SK-N-SH (cell line): ENCODE measurements at regions not wholly inside any gene's neighbourhood (a gene's known extent, or its start where the extent isn't known, plus 50 kb on each side); places are given as distances from the start of the nearest gene placed in this dataset.

Experiments
- CTCF ChIA-PET: fragments of 300-600, 350-600 bp; formaldehyde crosslinking; extraction: SDS; loops from one replicate; lab custom pipeline; 2021; lab: Yijun Ruan, JAX
- POLR2A ChIA-PET: fragments of 350-600 bp; sonication (Branson Sonifier 250); formaldehyde crosslinking; extraction: SDS; loops from one replicate; lab custom pipeline; 2020; ENCODE audit warnings: antibody characterized with exemption, inconsistent platforms; lab: Yijun Ruan, JAX
- DNase-seq: peaks from one replicate; pipeline ENCODE4 v3.0.0; 2012
- H2AFZ ChIP-seq: fragments of 200-600 bp; sonication (generic); 2 replicates; pipeline ENCODE4 v1.8.1; 2016; ENCODE audit warnings: antibody characterized with exemption, mild to moderate bottlenecking, low read depth
- H3F3A ChIP-seq: fragments of 200-600 bp; sonication (generic); replicated peaks from 2 replicates; pipeline ENCODE3; 2016; ENCODE audit warnings: antibody characterized with exemption, mild to moderate bottlenecking; ENCODE audit not compliant: insufficient read depth
- H3K27ac ChIP-seq, 2 experiments: fragments of 200-500 bp in 1 of 2; fragments of 200-600 bp in 1 of 2; sonication (Bioruptor generic) in 1 of 2; sonication (generic), shearing (Covaris generic) in 1 of 2; 2 replicates each; pipeline versions ENCODE4 v1.5.1 to v1.6.1; 2014 to 2016; ENCODE audit warnings: low read depth in 2 of 2, inconsistent platforms in 1 of 2, low read length in 1 of 2, mild to moderate bottlenecking in 1 of 2, mixed read lengths in 1 of 2
- H3K27me3 ChIP-seq: fragments of 200-600 bp; sonication (generic), shearing (Covaris generic); 2 replicates; pipeline ENCODE4 v1.6.1; 2016; ENCODE audit warnings: mixed run types; ENCODE audit not compliant: insufficient read depth
- H3K36me3 ChIP-seq, 2 experiments: fragments of 200-500 bp in 1 of 2; fragments of 200-600 bp in 1 of 2; sonication (Bioruptor generic) in 1 of 2; sonication (generic) in 1 of 2; replicated peaks in 1 of 2; 2 replicates each; pipeline versions ENCODE3 to v1.5.1; 2014 to 2016; ENCODE audit warnings: low read length in 1 of 2, mild to moderate bottlenecking in 1 of 2; ENCODE audit not compliant: insufficient read depth in 2 of 2, control insufficient read depth in 1 of 2
- H3K4me1 ChIP-seq, 2 experiments: fragments of 200-500 bp in 1 of 2; fragments of 200-600 bp in 1 of 2; sonication (Bioruptor generic) in 1 of 2; sonication (generic), shearing (Covaris generic) in 1 of 2; 2 replicates each; pipeline versions ENCODE4 v1.5.1 to v1.6.1; 2014 to 2016; ENCODE audit warnings: low read depth in 1 of 2, low read length in 1 of 2, mixed run types in 1 of 2; ENCODE audit not compliant: insufficient read depth in 2 of 2, control insufficient read depth in 1 of 2
- H3K4me2 ChIP-seq: fragments of 200-600 bp; sonication (generic), shearing (Covaris generic); 2 replicates; pipeline ENCODE4 v1.6.1; 2017; ENCODE audit warnings: mixed run types
- H3K4me3 ChIP-seq, 2 experiments: fragments of 200-500 bp in 1 of 2; fragments of 200-600 bp in 1 of 2; sonication (Bioruptor generic) in 1 of 2; sonication (generic), shearing (Covaris generic) in 1 of 2; 2 replicates each; pipeline versions ENCODE4 v1.5.1 to v1.8.1; 2014 to 2016; ENCODE audit warnings: low read depth in 2 of 2, inconsistent platforms in 1 of 2, low read length in 1 of 2, mild to moderate bottlenecking in 1 of 2, mixed read lengths in 1 of 2, moderate library complexity in 1 of 2
- H3K79me2 ChIP-seq: fragments of 200-600 bp; sonication (generic); 2 replicates; pipeline ENCODE4 v1.8.1; 2017; ENCODE audit warnings: mild to moderate bottlenecking; ENCODE audit not compliant: insufficient read depth
- H3K9ac ChIP-seq: fragments of 200-600 bp; sonication (generic); 2 replicates; pipeline ENCODE4 v1.6.1; 2017; ENCODE audit warnings: mixed run types
- H3K9me2 ChIP-seq: fragments of 200-600 bp; sonication (generic); 2 replicates; pipeline ENCODE4 v1.6.1; 2017; ENCODE audit warnings: mixed run types
- H3K9me3 ChIP-seq: fragments of 200-600 bp; sonication (generic); 2 replicates; pipeline ENCODE4 v1.6.1; 2017; ENCODE audit warnings: mixed run types, mild to moderate bottlenecking, moderate library complexity
- H4K20me1 ChIP-seq: fragments of 200-600 bp; sonication (generic); 2 replicates; pipeline ENCODE4 v1.6.1; 2017; ENCODE audit warnings: mild to moderate bottlenecking, mixed run types; ENCODE audit not compliant: insufficient read depth
- CHD2 ChIP-seq: fragments of 150-350 bp; IDR thresholded peaks from 2 replicates; pipeline ENCODE4 v1.6.1; 2018; ENCODE audit warnings: low read length; ENCODE audit not compliant: partially characterized antibody
- FOSL2 ChIP-seq: IDR thresholded peaks from 2 replicates; pipeline ENCODE4 v1.4.0; 2012; ENCODE audit warnings: low read depth, mild to moderate bottlenecking, moderate library complexity, borderline replicate concordance
- FOXJ3 ChIP-seq: sonication (generic); formaldehyde crosslinking; IDR thresholded peaks from 2 replicates; pipeline ENCODE4 v1.5.1; 2020; ENCODE audit warnings: mild to moderate bottlenecking, missing genetic modification reagents
- FOXM1 ChIP-seq: IDR thresholded peaks from 2 replicates; pipeline ENCODE4 v1.4.0; 2012; ENCODE audit warnings: low read depth, mild to moderate bottlenecking
- GABPA ChIP-seq: IDR thresholded peaks from 2 replicates; pipeline ENCODE4 v1.4.0; 2012; ENCODE audit warnings: low read depth, mild to moderate bottlenecking
- MXI1 ChIP-seq: IDR thresholded peaks from 2 replicates; pipeline ENCODE4 v1.6.1; 2012; ENCODE audit warnings: mild to moderate bottlenecking, low read depth, low read length, improper control_type of control experiment
- NFIC ChIP-seq: IDR thresholded peaks from 2 replicates; pipeline ENCODE4 v1.4.0; 2012; ENCODE audit warnings: borderline replicate concordance
- NRF1 ChIP-seq: IDR thresholded peaks from 2 replicates; pipeline ENCODE4 v1.6.1; 2012; ENCODE audit warnings: low read depth, mild to moderate bottlenecking, low read length
- RAD21 ChIP-seq: IDR thresholded peaks from 2 replicates; pipeline ENCODE4 v1.6.1; 2012; ENCODE audit warnings: mild to moderate bottlenecking, low read length
- RFX5 ChIP-seq: IDR thresholded peaks from 2 replicates; pipeline ENCODE4 v1.6.1; 2012; ENCODE audit warnings: mild to moderate bottlenecking, improper control_type of control experiment, low read length
- RXRA ChIP-seq: IDR thresholded peaks from 2 replicates; pipeline ENCODE4 v1.4.0; 2012; ENCODE audit warnings: low read depth, mild to moderate bottlenecking, borderline replicate concordance
- TAF1 ChIP-seq: IDR thresholded peaks from 2 replicates; pipeline ENCODE4 v1.6.1; 2012; ENCODE audit warnings: low read depth, mild to moderate bottlenecking, low read length, moderate library complexity, borderline replicate concordance
- YY1 ChIP-seq: IDR thresholded peaks from 2 replicates; pipeline ENCODE4 v1.4.0; 2012; ENCODE audit warnings: low read depth, mild to moderate bottlenecking
- WGBS: methylation state at CpG from one replicate; pipeline ENCODE4 v1.1.6; 2017; ENCODE audit warnings: low lambda C conversion rate; 5-methylcytosine and 5-hydroxymethylcytosine counted together
- TF ChIP-seq, protein P1 (sequence below): fragments of 200-600 bp; sonication (generic); IDR thresholded peaks from 2 replicates; pipeline ENCODE4 v1.6.1; 2017; ENCODE audit warnings: antibody characterized with exemption, mild to moderate bottlenecking, moderate library complexity
- TF ChIP-seq, protein P2 (sequence below): IDR thresholded peaks from 2 replicates; pipeline ENCODE4 v1.4.0; 2012; ENCODE audit warnings: low read depth, borderline replicate concordance
- TF ChIP-seq, protein P3 (sequence below): fragments of 150-350 bp; IDR thresholded peaks from 2 replicates; pipeline ENCODE4 v1.6.1; 2016; ENCODE audit warnings: mild to moderate bottlenecking, low read depth, low read length
- TF ChIP-seq, protein P4 (sequence below): fragments of 150-350 bp; IDR thresholded peaks from 2 replicates; pipeline ENCODE4 v1.6.1; 2017; ENCODE audit warnings: antibody characterized with exemption, low read length, low read depth, borderline replicate concordance
- TF ChIP-seq, protein P5 (sequence below): IDR thresholded peaks from 2 replicates; pipeline ENCODE4 v1.6.1; 2012; ENCODE audit warnings: mild to moderate bottlenecking, low read depth, low read length, moderate library complexity
- TF ChIP-seq, protein P6 (sequence below): IDR thresholded peaks from 2 replicates; pipeline ENCODE4; 2012

DNA sequence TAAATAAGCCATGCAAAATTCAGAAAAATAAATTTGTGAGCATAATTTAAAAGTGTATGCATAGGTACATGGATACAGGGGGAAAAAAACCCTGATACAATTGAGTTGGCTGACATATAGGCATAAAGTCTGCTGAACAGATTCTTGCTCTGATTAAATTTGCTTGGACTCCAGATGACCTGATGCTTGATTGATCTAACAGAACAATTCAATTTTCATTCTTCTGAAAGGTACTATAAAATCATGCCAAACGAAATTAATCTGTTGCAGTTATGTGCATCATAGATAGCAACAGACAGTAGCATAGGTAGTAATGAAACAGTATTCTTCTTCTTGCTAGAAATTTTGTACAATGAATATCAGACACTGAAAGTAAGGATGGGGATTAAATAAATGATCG, 578.2 kb upstream of the SLITRK6 start (continued):
- TF ChIP-seq, protein P1, sequence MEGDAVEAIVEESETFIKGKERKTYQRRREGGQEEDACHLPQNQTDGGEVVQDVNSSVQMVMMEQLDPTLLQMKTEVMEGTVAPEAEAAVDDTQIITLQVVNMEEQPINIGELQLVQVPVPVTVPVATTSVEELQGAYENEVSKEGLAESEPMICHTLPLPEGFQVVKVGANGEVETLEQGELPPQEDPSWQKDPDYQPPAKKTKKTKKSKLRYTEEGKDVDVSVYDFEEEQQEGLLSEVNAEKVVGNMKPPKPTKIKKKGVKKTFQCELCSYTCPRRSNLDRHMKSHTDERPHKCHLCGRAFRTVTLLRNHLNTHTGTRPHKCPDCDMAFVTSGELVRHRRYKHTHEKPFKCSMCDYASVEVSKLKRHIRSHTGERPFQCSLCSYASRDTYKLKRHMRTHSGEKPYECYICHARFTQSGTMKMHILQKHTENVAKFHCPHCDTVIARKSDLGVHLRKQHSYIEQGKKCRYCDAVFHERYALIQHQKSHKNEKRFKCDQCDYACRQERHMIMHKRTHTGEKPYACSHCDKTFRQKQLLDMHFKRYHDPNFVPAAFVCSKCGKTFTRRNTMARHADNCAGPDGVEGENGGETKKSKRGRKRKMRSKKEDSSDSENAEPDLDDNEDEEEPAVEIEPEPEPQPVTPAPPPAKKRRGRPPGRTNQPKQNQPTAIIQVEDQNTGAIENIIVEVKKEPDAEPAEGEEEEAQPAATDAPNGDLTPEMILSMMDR, result no peak
- TF ChIP-seq FOXM1, result no peak
- TF ChIP-seq, protein P2, sequence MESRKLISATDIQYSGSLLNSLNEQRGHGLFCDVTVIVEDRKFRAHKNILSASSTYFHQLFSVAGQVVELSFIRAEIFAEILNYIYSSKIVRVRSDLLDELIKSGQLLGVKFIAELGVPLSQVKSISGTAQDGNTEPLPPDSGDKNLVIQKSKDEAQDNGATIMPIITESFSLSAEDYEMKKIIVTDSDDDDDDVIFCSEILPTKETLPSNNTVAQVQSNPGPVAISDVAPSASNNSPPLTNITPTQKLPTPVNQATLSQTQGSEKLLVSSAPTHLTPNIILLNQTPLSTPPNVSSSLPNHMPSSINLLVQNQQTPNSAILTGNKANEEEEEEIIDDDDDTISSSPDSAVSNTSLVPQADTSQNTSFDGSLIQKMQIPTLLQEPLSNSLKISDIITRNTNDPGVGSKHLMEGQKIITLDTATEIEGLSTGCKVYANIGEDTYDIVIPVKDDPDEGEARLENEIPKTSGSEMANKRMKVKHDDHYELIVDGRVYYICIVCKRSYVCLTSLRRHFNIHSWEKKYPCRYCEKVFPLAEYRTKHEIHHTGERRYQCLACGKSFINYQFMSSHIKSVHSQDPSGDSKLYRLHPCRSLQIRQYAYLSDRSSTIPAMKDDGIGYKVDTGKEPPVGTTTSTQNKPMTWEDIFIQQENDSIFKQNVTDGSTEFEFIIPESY, result no peak
- no peak for TF ChIP-seq CHD2
- no peak for TF ChIP-seq RFX5
- no peak for TF ChIP-seq FOSL2
- TF ChIP-seq, protein P3, sequence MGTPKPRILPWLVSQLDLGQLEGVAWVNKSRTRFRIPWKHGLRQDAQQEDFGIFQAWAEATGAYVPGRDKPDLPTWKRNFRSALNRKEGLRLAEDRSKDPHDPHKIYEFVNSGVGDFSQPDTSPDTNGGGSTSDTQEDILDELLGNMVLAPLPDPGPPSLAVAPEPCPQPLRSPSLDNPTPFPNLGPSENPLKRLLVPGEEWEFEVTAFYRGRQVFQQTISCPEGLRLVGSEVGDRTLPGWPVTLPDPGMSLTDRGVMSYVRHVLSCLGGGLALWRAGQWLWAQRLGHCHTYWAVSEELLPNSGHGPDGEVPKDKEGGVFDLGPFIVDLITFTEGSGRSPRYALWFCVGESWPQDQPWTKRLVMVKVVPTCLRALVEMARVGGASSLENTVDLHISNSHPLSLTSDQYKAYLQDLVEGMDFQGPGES, result no peak
- TF ChIP-seq, protein P4, sequence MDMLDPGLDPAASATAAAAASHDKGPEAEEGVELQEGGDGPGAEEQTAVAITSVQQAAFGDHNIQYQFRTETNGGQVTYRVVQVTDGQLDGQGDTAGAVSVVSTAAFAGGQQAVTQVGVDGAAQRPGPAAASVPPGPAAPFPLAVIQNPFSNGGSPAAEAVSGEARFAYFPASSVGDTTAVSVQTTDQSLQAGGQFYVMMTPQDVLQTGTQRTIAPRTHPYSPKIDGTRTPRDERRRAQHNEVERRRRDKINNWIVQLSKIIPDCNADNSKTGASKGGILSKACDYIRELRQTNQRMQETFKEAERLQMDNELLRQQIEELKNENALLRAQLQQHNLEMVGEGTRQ, result no peak
- TF ChIP-seq, all 33 proteins: peak for 0

DNA sequence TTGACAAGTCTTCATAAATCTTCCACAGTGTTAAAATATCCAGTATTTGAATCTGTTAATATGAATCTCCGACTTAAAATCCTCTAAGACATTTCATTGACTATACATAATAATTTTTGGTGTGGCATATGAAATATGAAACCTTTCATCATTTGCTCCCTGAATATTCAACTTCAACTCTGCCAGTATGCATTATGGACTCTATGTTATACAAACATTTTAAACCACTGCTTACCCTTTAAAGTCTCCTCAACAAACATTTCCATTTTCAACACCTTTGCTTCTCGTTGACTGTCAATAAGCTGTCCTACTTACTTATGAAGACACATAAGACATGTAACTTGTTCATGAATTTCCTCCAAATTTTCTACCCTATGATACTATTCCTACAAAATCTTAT, 579.4 kb upstream of the SLITRK6 start:
- H3K9ac ChIP-seq, result no peak overlapping the region
- no peak overlapping the region for H2AFZ ChIP-seq
- TF ChIP-seq NFIC (no peak), TAF1 (no peak), NRF1 (no peak), RXRA (no peak), GABPA (no peak), RAD21 (no peak), YY1 (no peak), FOXJ3 (no peak), FOSL2 (no peak), MXI1 (no peak)
- TF ChIP-seq, protein P5, sequence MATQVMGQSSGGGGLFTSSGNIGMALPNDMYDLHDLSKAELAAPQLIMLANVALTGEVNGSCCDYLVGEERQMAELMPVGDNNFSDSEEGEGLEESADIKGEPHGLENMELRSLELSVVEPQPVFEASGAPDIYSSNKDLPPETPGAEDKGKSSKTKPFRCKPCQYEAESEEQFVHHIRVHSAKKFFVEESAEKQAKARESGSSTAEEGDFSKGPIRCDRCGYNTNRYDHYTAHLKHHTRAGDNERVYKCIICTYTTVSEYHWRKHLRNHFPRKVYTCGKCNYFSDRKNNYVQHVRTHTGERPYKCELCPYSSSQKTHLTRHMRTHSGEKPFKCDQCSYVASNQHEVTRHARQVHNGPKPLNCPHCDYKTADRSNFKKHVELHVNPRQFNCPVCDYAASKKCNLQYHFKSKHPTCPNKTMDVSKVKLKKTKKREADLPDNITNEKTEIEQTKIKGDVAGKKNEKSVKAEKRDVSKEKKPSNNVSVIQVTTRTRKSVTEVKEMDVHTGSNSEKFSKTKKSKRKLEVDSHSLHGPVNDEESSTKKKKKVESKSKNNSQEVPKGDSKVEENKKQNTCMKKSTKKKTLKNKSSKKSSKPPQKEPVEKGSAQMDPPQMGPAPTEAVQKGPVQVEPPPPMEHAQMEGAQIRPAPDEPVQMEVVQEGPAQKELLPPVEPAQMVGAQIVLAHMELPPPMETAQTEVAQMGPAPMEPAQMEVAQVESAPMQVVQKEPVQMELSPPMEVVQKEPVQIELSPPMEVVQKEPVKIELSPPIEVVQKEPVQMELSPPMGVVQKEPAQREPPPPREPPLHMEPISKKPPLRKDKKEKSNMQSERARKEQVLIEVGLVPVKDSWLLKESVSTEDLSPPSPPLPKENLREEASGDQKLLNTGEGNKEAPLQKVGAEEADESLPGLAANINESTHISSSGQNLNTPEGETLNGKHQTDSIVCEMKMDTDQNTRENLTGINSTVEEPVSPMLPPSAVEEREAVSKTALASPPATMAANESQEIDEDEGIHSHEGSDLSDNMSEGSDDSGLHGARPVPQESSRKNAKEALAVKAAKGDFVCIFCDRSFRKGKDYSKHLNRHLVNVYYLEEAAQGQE, result no peak
- TF ChIP-seq, protein P6, sequence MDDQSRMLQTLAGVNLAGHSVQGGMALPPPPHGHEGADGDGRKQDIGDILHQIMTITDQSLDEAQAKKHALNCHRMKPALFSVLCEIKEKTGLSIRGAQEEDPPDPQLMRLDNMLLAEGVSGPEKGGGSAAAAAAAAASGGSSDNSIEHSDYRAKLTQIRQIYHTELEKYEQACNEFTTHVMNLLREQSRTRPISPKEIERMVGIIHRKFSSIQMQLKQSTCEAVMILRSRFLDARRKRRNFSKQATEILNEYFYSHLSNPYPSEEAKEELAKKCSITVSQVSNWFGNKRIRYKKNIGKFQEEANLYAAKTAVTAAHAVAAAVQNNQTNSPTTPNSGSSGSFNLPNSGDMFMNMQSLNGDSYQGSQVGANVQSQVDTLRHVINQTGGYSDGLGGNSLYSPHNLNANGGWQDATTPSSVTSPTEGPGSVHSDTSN, result no peak
- TF ChIP-seq, protein P4, result no peak
- 10% methylated on average over 2 of the region's 2 CpGs for WGBS
- ChIA-PET POLR2A (no interaction called here), CTCF (no interaction called here)
- H3F3A ChIP-seq, result no peaks in the 10 kb centered on the region
- no peak overlapping the region for H3K27ac ChIP-seq
- no peaks in the 10 kb centered on the region for H4K20me1 ChIP-seq
- H3K4me1 ChIP-seq, result no peaks in the 10 kb centered on the region; a peak in 1 of 4 replicates
- H3K4me3 ChIP-seq, result no peak overlapping the region
- no peaks in the 10 kb centered on the region for H3K27me3 ChIP-seq
- H3K36me3 ChIP-seq, result no peaks in the 10 kb centered on the region
- no peaks in the 10 kb centered on the region for H3K79me2 ChIP-seq
- no peaks in the 10 kb centered on the region for H3K9me3 ChIP-seq
- no peak for DNase-seq
- no peak overlapping the region for H3K4me2 ChIP-seq
- H3K9me2 ChIP-seq, result no peaks in the 10 kb centered on the region
